ENCODE measurements at regions not wholly inside any gene's neighbourhood (a gene's known extent, or its start where the extent isn't known, plus 50 kb on each side); places are given as distances from the start of the nearest gene placed in this dataset.
A peak's percentile ranks its signal among the peaks of the same experiment; 100 is the strongest.
"Not testable (repeated sequence)": the region's sequence is repeated elsewhere in the genome, so short reads cannot be mapped to it uniquely, and the experiment has no call there.

DNA sequence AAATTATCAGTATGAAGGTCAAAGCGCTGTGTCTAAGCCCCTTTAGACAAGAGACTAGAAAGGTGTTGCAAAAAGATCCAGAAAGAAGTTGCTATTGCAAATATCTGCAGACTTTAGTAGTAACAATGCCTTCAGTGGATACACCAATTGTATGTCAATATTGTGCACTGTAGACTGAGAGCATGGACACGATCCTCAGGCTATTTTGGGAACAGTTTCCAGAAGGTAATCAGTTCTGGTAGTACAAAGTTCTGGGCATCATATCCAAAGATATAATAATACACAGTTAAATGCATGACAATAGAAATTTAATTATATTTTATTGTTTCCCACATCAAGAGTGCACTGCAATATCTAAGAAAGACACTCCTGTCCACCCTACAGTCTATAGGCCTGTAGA, 84.1 kb upstream of the LUZP2 start:
- no peak for ATAC-seq (ENCODE audit: poor library complexity)
- Histone ChIP-seq H3K4me1 (ENCODE audit: insufficient read depth, low read length) (no peaks in the 10 kb centered on the region), H3K27me3 (ENCODE audit: control insufficient read depth in 1 of 2, insufficient read depth in 2 of 2, low read length in 2 of 2) (no peaks in the 10 kb centered on the region), H3K36me3 (ENCODE audit: insufficient read depth, low read length) (no peaks in the 10 kb centered on the region), H3K4me3 (ENCODE audit: low read length) (no peak overlapping the region), H3K9me3 (ENCODE audit: control insufficient read depth in 1 of 2, insufficient read depth in 1 of 2, low read length in 2 of 2) (peaks cover 0 to 14% of the 10 kb centered on the region in 2 experiments), H3K27ac (ENCODE audit: low read depth in 1 of 2, low read length in 2 of 2) (no peak overlapping the region)
- Mint-ChIP-seq H3K27ac (no peak overlapping the region), H3K4me3 (no peak overlapping the region), H3K36me3 (ENCODE audit: low read depth) (no peaks in the 10 kb centered on the region), H3K4me1 (ENCODE audit: low read depth) (no peaks in the 10 kb centered on the region), H3K27me3 (no peaks in the 10 kb centered on the region), H3K9me3 (peaks cover 13% of the 10 kb centered on the region)
- ChIA-PET CTCF (no interaction called here), POLR2A (no interaction called here)
- no peak for DNase-seq
- intact Hi-C loops (cut with DNase I, micrococcal nuclease), result no loop called here
- TF ChIP-seq, protein P1, sequence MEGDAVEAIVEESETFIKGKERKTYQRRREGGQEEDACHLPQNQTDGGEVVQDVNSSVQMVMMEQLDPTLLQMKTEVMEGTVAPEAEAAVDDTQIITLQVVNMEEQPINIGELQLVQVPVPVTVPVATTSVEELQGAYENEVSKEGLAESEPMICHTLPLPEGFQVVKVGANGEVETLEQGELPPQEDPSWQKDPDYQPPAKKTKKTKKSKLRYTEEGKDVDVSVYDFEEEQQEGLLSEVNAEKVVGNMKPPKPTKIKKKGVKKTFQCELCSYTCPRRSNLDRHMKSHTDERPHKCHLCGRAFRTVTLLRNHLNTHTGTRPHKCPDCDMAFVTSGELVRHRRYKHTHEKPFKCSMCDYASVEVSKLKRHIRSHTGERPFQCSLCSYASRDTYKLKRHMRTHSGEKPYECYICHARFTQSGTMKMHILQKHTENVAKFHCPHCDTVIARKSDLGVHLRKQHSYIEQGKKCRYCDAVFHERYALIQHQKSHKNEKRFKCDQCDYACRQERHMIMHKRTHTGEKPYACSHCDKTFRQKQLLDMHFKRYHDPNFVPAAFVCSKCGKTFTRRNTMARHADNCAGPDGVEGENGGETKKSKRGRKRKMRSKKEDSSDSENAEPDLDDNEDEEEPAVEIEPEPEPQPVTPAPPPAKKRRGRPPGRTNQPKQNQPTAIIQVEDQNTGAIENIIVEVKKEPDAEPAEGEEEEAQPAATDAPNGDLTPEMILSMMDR (IDR thresholded peaks at IDR 0.05), result no peak

DNA sequence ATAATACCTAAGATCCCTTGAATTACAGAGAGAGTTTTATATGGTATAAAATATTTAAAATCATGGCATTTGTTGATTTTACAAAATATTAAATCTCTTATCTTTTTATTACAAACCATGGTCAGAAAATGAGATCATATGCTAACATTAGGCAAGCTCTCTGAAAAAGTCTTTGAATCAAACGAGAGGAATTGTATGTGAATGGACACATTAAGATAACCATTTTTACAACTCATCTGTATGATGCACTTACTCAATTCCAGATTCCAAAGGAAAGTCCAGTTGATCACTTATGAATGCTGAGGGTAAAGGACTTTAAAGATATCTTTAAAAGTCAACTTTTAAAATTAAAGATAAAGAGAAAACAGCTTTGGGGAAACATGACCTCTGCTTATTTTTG, 83.5 kb upstream of the LUZP2 start:
- Mint-ChIP-seq H3K27ac (no peak overlapping the region), H3K36me3 (ENCODE audit: low read depth) (no peaks in the 10 kb centered on the region), H3K9me3 (peaks cover 13% of the 10 kb centered on the region), H3K4me1 (ENCODE audit: low read depth) (no peaks in the 10 kb centered on the region), H3K27me3 (no peaks in the 10 kb centered on the region), H3K4me3 (no peak overlapping the region)
- Histone ChIP-seq H3K4me3 (ENCODE audit: low read length) (no peak overlapping the region), H3K36me3 (ENCODE audit: insufficient read depth, low read length) (no peaks in the 10 kb centered on the region), H3K27ac (ENCODE audit: low read depth in 1 of 2, low read length in 2 of 2) (no peak overlapping the region), H3K4me1 (ENCODE audit: insufficient read depth, low read length) (no peaks in the 10 kb centered on the region), H3K9me3 (ENCODE audit: control insufficient read depth in 1 of 2, insufficient read depth in 1 of 2, low read length in 2 of 2) (peaks cover 0 to 14% of the 10 kb centered on the region in 2 experiments), H3K27me3 (ENCODE audit: control insufficient read depth in 1 of 2, insufficient read depth in 2 of 2, low read length in 2 of 2) (no peaks in the 10 kb centered on the region)
- POLR2A ChIA-PET, result no interaction called here
- TF ChIP-seq, protein P1 (IDR thresholded peaks at IDR 0.05), result no peak
- DNase-seq (no peak), ATAC-seq (ENCODE audit: poor library complexity) (no peak)
- CTCF ChIA-PET, result no interaction called here
- intact Hi-C loops (cut with DNase I, micrococcal nuclease), result no loop called here

GRCh38 chr11:24415955-24416636, 80.8 kb upstream of the LUZP2 start:
- peaks cover 0 to 14% of the 10 kb centered on the region in 2 experiments for H3K9me3 ChIP-seq (ENCODE audit: control insufficient read depth in 1 of 2, insufficient read depth in 1 of 2, low read length in 2 of 2)
- intact Hi-C loops (cut with DNase I, micrococcal nuclease); H3K4me3 ChIP-seq (ENCODE audit: low read length); H3K36me3 ChIP-seq (ENCODE audit: insufficient read depth, low read length); H3K4me3 Mint-ChIP-seq; H3K27me3 ChIP-seq (ENCODE audit: control insufficient read depth in 1 of 2, insufficient read depth in 2 of 2, low read length in 2 of 2); H3K27ac ChIP-seq (ENCODE audit: low read depth in 1 of 2, low read length in 2 of 2); H3K36me3 Mint-ChIP-seq (ENCODE audit: low read depth); ATAC-seq (ENCODE audit: poor library complexity); H3K27me3 Mint-ChIP-seq; H3K4me1 ChIP-seq (ENCODE audit: insufficient read depth, low read length); POLR2A ChIA-PET; CTCF ChIA-PET; H3K27ac Mint-ChIP-seq; H3K4me1 Mint-ChIP-seq (ENCODE audit: low read depth): not testable (repeated sequence)
- H3K9me3 Mint-ChIP-seq, result peaks cover 14% of the 10 kb centered on the region
- DNase-seq, result peak in 1 of 14 experiments; percentile 4

- Histone ChIP-seq H3K4me1 (ENCODE audit: insufficient read depth, low read length) (no peaks in the 10 kb centered on the region), H3K9me3 (ENCODE audit: control insufficient read depth in 1 of 2, insufficient read depth in 1 of 2, low read length in 2 of 2) (no peaks in the 10 kb centered on the region), H3K27me3 (ENCODE audit: control insufficient read depth in 1 of 2, insufficient read depth in 2 of 2, low read length in 2 of 2) (no peaks in the 10 kb centered on the region), H3K27ac (ENCODE audit: low read depth in 1 of 2, low read length in 2 of 2) (no peak overlapping the region), H3K36me3 (ENCODE audit: insufficient read depth, low read length) (no peaks in the 10 kb centered on the region), H3K4me3 (ENCODE audit: low read length) (no peak overlapping the region)
- H3K27me3 Mint-ChIP-seq, result no peaks in the 10 kb centered on the region
- TF ChIP-seq, protein P1 (IDR thresholded peaks at IDR 0.05), result no peak
- no peaks in the 10 kb centered on the region for H3K36me3 Mint-ChIP-seq (ENCODE audit: low read depth)
- ATAC-seq (ENCODE audit: poor library complexity) (no peak), DNase-seq (no peak)
- no peak overlapping the region for H3K27ac Mint-ChIP-seq
- no peak overlapping the region for H3K4me3 Mint-ChIP-seq
- ChIA-PET POLR2A (no interaction called here), CTCF (no interaction called here)
- H3K9me3 Mint-ChIP-seq, result peaks cover 15% of the 10 kb centered on the region
- no peaks in the 10 kb centered on the region for H3K4me1 Mint-ChIP-seq (ENCODE audit: low read depth)
- intact Hi-C loops (cut with DNase I, micrococcal nuclease), result no loop called here
Observed at GRCh38 chr11:24421766-24422165, 75.1 kb upstream of the LUZP2 start.
